GM12864 (cell line): ENCODE measurements at regions not wholly inside any gene's neighbourhood (a gene's known extent, or its start where the extent isn't known, plus 50 kb on each side); places are given as distances from the start of the nearest gene placed in this dataset.
A peak's percentile ranks its signal among the peaks of the same experiment; 100 is the strongest.

ENCODE experiments used
- DNase-seq: peaks from one replicate; pipeline ENCODE4 v3.0.0-alpha.2; 2011; ENCODE audit warnings: low read depth
- H3K4me3 ChIP-seq: 2 replicates; pipeline ENCODE4 v1.5.1; 2011; ENCODE audit warnings: mild to moderate bottlenecking, low read depth, low read length, control low read depth
- CTCF ChIP-seq: IDR thresholded peaks from 2 replicates; pipeline ENCODE4 v1.5.1; 2011; ENCODE audit warnings: low read depth, mild to moderate bottlenecking, moderate library complexity, low read length, control low read depth, inconsistent platforms; ENCODE audit errors: missing control alignments

- no peak for DNase-seq
- no peak for TF ChIP-seq CTCF
- no peak overlapping the region for H3K4me3 ChIP-seq
Observed at GRCh38 chr6:42512579-42512978, 51.2 kb upstream of the UBR2 start.

- DNase-seq = no peak
- H3K4me3 ChIP-seq = no peak overlapping the region
- no peak for TF ChIP-seq CTCF
Observed at GRCh38 chr6:42511803-42512422, 51.9 kb upstream of the UBR2 start.

- no peak for TF ChIP-seq CTCF
- no peak for DNase-seq
- H3K4me3 ChIP-seq = no peak overlapping the region
Observed at GRCh38 chr6:42510795-42511194, 53.0 kb upstream of the UBR2 start.

GRCh38 chr6:42509765-42510164 lies 54.1 kb upstream of the UBR2 start:
- TF ChIP-seq CTCF = no peak
- DNase-seq = peak; percentile 43
- H3K4me3 ChIP-seq = no peak overlapping the region

- no peak for DNase-seq
- TF ChIP-seq CTCF = no peak
- H3K4me3 ChIP-seq = no peak overlapping the region
Observed at GRCh38 chr6:42509256-42509655, 54.6 kb upstream of the UBR2 start.

GRCh38 chr6:42507901-42508300 lies 55.9 kb upstream of the UBR2 start:
- no peak for DNase-seq
- no peak for TF ChIP-seq CTCF
- H3K4me3 ChIP-seq = no peak overlapping the region

GRCh38 chr6:42507195-42507594 lies 55.5 kb upstream of the TRERF1 start:
- peak; percentile 59 for DNase-seq
- peak overlapping the region; percentile 39; the same call in 1 of the 2 replicates for H3K4me3 ChIP-seq
- TF ChIP-seq CTCF = no peak
